HepG2 (cell line): ENCODE measurements at regions not wholly inside any gene's neighbourhood (a gene's known extent, or its start where the extent isn't known, plus 50 kb on each side); places are given as distances from the start of the nearest gene placed in this dataset.

Experiments
- ATAC-seq: fragments of 200-7000 bp; cut with Tn5 transposase; 3 replicates; pipeline ENCODE4 v1.9.1; 2020; ENCODE audit warnings: mild to moderate bottlenecking, moderate library complexity
- BruUV-seq: library from RNA; stranded (reverse); fragments of 400-500 nt; replicated peaks from 2 replicates; lab custom pipeline; 2021; lab: Mats Ljungman, UMichigan
- CTCF ChIA-PET: fragments of 300-600 bp; formaldehyde crosslinking; extraction: SDS; loops from one replicate; lab custom pipeline; 2021; ENCODE audit warnings: low total read pairs, inconsistent platforms, low intra/inter-chr PET ratio; lab: Yijun Ruan, JAX
- POLR2A ChIA-PET: fragments of 350-600 bp; sonication (Branson Sonifier 250); formaldehyde crosslinking; loops from one replicate; lab custom pipeline; 2020; ENCODE audit warnings: antibody characterized with exemption, inconsistent platforms; lab: Yijun Ruan, JAX
- DNase-seq: peaks from one replicate; pipeline ENCODE4 v3.0.0-alpha.2; 2015; ENCODE audit warnings: low spot score
- FAIRE-seq: peaks from 3 replicates; lab custom pipeline; 2011; peaks lifted over from hg19 to GRCh38; lab: Jason Lieb, UNC
- H2AFZ ChIP-seq: one replicate; pipeline ENCODE4 v1.6.1; 2011; ENCODE audit warnings: low read length, inconsistent platforms
- H3K27ac ChIP-seq: fragments of 300-600 bp; 3 replicates; pipeline ENCODE4 v1.8.0; 2011; ENCODE audit warnings: mixed run types, mild to moderate bottlenecking, mixed read lengths, low read length, inconsistent platforms; ENCODE audit not compliant: insufficient read depth; ENCODE audit errors: extremely low read length
- H3K27me3 ChIP-seq, 2 experiments: fragments of 200-600 bp in 1 of 2; 2 replicates in 1 of 2; 3 replicates in 1 of 2; pipeline versions ENCODE4 v1.6.0 to v1.8.0; 2011; ENCODE audit warnings: low read length in 2 of 2, mild to moderate bottlenecking in 2 of 2, moderate library complexity in 2 of 2, inconsistent platforms in 1 of 2; ENCODE audit not compliant: insufficient read depth in 2 of 2, control insufficient read depth in 1 of 2
- H3K36me3 ChIP-seq, 2 experiments: fragments of 200-600 bp in 1 of 2; replicated peaks in 1 of 2; 2 replicates in 1 of 2; 3 replicates in 1 of 2; pipeline versions ENCODE4 v1.5.1 to v1.8.0; 2011; ENCODE audit warnings: low read length in 2 of 2, inconsistent platforms in 1 of 2; ENCODE audit not compliant: insufficient read depth in 2 of 2, control insufficient read depth in 1 of 2
- H3K4me1 ChIP-seq: 2 replicates; pipeline ENCODE4 v1.5.1; 2012; ENCODE audit warnings: low read length, inconsistent platforms; ENCODE audit not compliant: insufficient read depth
- H3K4me2 ChIP-seq: 2 replicates; pipeline ENCODE4 v1.6.0; 2011; ENCODE audit warnings: low read depth, low read length, inconsistent platforms
- H3K4me3 ChIP-seq, 3 experiments: fragments of 200-600 bp in 1 of 3; sonication (generic), shearing (Covaris generic) in 1 of 3; replicated peaks in 1 of 3; 2 replicates each; pipeline ENCODE4 v1.5.1; 2011 to 2016; ENCODE audit warnings: low read length in 3 of 3, inconsistent platforms in 2 of 3, low read depth in 2 of 3, mild to moderate bottlenecking in 2 of 3, control low read depth in 1 of 3, mixed read lengths in 1 of 3; ENCODE audit not compliant: insufficient read depth in 1 of 3
- H3K79me2 ChIP-seq: one replicate; pipeline ENCODE4 v1.6.1; 2011; ENCODE audit warnings: low read length, inconsistent platforms; ENCODE audit not compliant: insufficient read depth
- H3K9ac ChIP-seq: 2 replicates; pipeline ENCODE4 v1.6.0; 2011; ENCODE audit warnings: mild to moderate bottlenecking, low read depth, low read length, inconsistent platforms; ENCODE audit not compliant: insufficient read depth
- H3K9me3 ChIP-seq: 2 replicates; pipeline ENCODE4 v1.5.1; 2012; ENCODE audit warnings: mild to moderate bottlenecking, low read length
- H4K20me1 ChIP-seq: 2 replicates; pipeline ENCODE4 v1.6.0; 2011; ENCODE audit warnings: inconsistent platforms, mild to moderate bottlenecking, low read length, moderate library complexity; ENCODE audit not compliant: insufficient read depth
- CREB1 ChIP-seq, 2 experiments: fragments of 450-650 bp in 1 of 2; IDR thresholded peaks; 2 replicates each; pipeline ENCODE4 v1.6.1; 2016 to 2017; ENCODE audit warnings: control low read depth in 1 of 2, mild to moderate bottlenecking in 1 of 2, missing compliant biosample characterization in 1 of 2, missing genetic modification characterization in 1 of 2
- EHMT2 ChIP-seq: fragments of 200-600 bp; sonication (generic); IDR thresholded peaks from 2 replicates; pipeline ENCODE4 v1.7.0; 2017; ENCODE audit warnings: antibody characterized with exemption, low read depth, low read length, borderline replicate concordance
- FOXA3 ChIP-seq: IDR thresholded peaks from 2 replicates; pipeline ENCODE4 v1.6.1; 2016; ENCODE audit warnings: missing genetic modification reagents, missing compliant biosample characterization
- JUNB ChIP-seq: sonication (generic); formaldehyde crosslinking; IDR thresholded peaks from 2 replicates; pipeline ENCODE4 v1.8.0; 2022; ENCODE audit warnings: missing genetic modification reagents, mild to moderate bottlenecking, borderline replicate concordance
- MAFF ChIP-seq: IDR thresholded peaks from 2 replicates; pipeline ENCODE4 v1.6.1; 2011; ENCODE audit warnings: low read depth, low read length, improper control_type of control experiment
- MAFK ChIP-seq, 2 experiments: IDR thresholded peaks in 1 of 2; conservative IDR thresholded peaks in 1 of 2; 2 replicates each; pipeline ENCODE4 v1.6.1; 2011; ENCODE audit warnings: improper control_type of control experiment in 2 of 2, low read length in 2 of 2
- NR3C1 ChIP-seq: sonication (generic); formaldehyde crosslinking; IDR thresholded peaks from 2 replicates; pipeline ENCODE4 v1.4.0; 2020; ENCODE audit warnings: missing genetic modification reagents
- RCOR2 ChIP-seq: IDR thresholded peaks from 2 replicates; pipeline ENCODE4 v1.6.1; 2016; ENCODE audit warnings: missing biosample characterization, missing genetic modification reagents
- SALL1 ChIP-seq: sonication (generic); formaldehyde crosslinking; IDR thresholded peaks from 2 replicates; pipeline ENCODE4 v1.8.0; 2022; ENCODE audit warnings: mild to moderate bottlenecking, missing genetic modification reagents
- XRCC5 ChIP-seq: fragments of 200-400 bp; formaldehyde crosslinking; optimal IDR thresholded peaks from 2 replicates; pipeline ENCODE3; 2017; ENCODE audit warnings: mild to moderate bottlenecking, low read length
- ZMYM4 ChIP-seq: sonication (generic); formaldehyde crosslinking; IDR thresholded peaks from 2 replicates; pipeline ENCODE4 v1.8.1; 2023; ENCODE audit warnings: mild to moderate bottlenecking, missing genetic modification reagents
- ZNF256 ChIP-seq: sonication (generic); formaldehyde crosslinking; conservative IDR thresholded peaks from 2 replicates; pipeline ENCODE4 v1.4.0; 2020; ENCODE audit warnings: missing genetic modification reagents
- WGBS: methylation state at CpG from one replicate; pipeline ENCODE4 v1.1.6; 2017; ENCODE audit warnings: low lambda C conversion rate; 5-methylcytosine and 5-hydroxymethylcytosine counted together
- in situ Hi-C: cut with HindIII; loops from 2 replicates; pipeline ENCODE4 v1.10.0; 2017; ENCODE audit warnings: low pct_unique_long_range_greater_than_20kb; ENCODE audit not compliant: extremely low pct_ligation_motif_present
- intact Hi-C: fragments of 100-400 bp; cut with micrococcal nuclease; formaldehyde crosslinking; loops from one replicate; pipeline ENCODE4 v1.10.0; 2022; ENCODE audit not compliant: unreplicated experiment
- TF ChIP-seq, protein P1 (sequence below): sonication (generic); formaldehyde crosslinking; IDR thresholded peaks from 2 replicates; pipeline ENCODE4 v1.4.0; 2020; ENCODE audit warnings: missing genetic modification reagents
- TF ChIP-seq, protein P2 (sequence below): sonication (generic); formaldehyde crosslinking; IDR thresholded peaks from 2 replicates; pipeline ENCODE4 v1.5.0; 2020; ENCODE audit warnings: mild to moderate bottlenecking, missing genetic modification reagents, borderline replicate concordance

DNA sequence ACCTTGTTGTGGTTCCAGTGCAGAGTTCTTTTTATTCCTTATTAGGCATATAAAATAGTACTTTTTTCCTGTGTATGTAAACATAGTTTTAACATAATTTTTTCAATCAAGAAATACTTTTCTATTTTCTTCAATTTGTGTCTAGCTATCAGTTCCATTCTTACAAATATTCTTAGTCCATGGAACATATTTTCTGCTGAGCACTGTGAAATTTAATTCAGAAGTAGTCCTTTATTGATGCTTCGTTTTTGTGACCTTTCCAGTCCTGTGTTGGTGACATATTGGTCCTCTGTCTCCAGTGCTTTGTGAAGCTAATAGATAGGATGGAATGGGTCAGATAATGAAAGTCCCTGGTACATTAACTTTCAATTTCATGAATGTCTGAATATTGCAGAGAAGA is 325.1 kb downstream of the SAMD5 start:
- Histone ChIP-seq H2AFZ (no peak overlapping the region), H3K4me1 (no peaks in the 10 kb centered on the region), H3K27me3 (no peaks in the 10 kb centered on the region), H3K4me2 (no peak overlapping the region), H3K79me2 (no peaks in the 10 kb centered on the region), H3K4me3 (no peak overlapping the region), H4K20me1 (no peaks in the 10 kb centered on the region), H3K36me3 (no peaks in the 10 kb centered on the region), H3K9ac (no peak overlapping the region), H3K9me3 (no peaks in the 10 kb centered on the region), H3K27ac (no peak overlapping the region)
- BruUV-seq: no TSS peak
- ChIA-PET POLR2A (no interaction called here), CTCF (no interaction called here)
- in situ Hi-C loops (no loop called here), intact Hi-C loops (no loop called here)
- no peak for ATAC-seq
- no peak for TF ChIP-seq ZMYM4 (CRISPR knock-in tag)
- peak; percentile 62; the same call in 1 of the 2 replicates for TF ChIP-seq MAFF
- peak; percentile 66 to 82 for TF ChIP-seq MAFK (conservative IDR thresholded peaks at IDR 0.05 in 1 of 2, IDR thresholded peaks at IDR 0.05 in 1 of 2; ENCODE audit: low read length in 2 of 2)
- TF ChIP-seq, protein P1, sequence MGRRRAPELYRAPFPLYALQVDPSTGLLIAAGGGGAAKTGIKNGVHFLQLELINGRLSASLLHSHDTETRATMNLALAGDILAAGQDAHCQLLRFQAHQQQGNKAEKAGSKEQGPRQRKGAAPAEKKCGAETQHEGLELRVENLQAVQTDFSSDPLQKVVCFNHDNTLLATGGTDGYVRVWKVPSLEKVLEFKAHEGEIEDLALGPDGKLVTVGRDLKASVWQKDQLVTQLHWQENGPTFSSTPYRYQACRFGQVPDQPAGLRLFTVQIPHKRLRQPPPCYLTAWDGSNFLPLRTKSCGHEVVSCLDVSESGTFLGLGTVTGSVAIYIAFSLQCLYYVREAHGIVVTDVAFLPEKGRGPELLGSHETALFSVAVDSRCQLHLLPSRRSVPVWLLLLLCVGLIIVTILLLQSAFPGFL (CRISPR knock-in tag): no peak
- no peak for DNase-seq
- WGBS: 29% methylated on average over 1 of the region's 1 CpG
- no peak for FAIRE-seq

DNA sequence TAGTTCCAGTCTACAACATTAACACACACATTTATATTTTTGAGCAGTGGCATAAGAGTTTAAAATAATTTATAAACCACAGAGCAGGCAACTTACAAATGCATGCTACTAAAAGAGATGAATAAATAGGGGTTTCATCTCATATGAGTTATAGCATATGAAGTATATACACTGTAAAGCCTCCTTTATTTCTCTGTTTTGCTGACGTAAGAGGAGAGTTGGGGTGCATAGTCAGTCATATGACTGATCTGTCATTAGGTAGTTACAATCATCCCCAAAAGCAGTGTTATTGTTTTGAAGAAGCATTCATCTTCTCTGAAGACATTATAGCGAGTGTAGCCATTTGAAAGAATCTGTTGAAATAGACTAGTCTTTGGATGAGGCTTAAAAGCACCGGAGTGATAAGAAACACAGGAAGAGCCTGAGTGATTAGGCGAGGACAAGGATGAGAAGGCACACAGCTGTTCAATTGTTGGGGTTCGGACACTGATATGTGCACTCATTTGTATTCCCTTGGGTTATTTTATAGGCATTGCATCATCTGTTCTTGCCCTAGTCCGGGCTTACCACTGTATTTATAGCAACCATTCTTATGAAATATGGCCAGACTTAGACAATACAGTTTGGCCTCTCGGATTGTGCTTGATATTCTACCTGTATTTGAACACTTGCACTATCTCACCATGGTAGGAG is 325.7 kb downstream of the SAMD5 start:
- no peaks in the 10 kb centered on the region for H3K4me1 ChIP-seq
- intact Hi-C loops (no loop called here), in situ Hi-C loops (no loop called here)
- ChIA-PET CTCF (no interaction called here), POLR2A (no interaction called here)
- WGBS: 46% methylated on average over 7 of the region's 7 CpGs
- no peaks in the 10 kb centered on the region for H3K9me3 ChIP-seq
- FAIRE-seq (no peak), ATAC-seq (no peak), DNase-seq (no peak)
- no peak overlapping the region for H2AFZ ChIP-seq
- H3K27ac ChIP-seq: no peak overlapping the region
- H3K27me3 ChIP-seq: no peaks in the 10 kb centered on the region
- no peaks in the 10 kb centered on the region for H3K36me3 ChIP-seq
- no TSS peak for BruUV-seq
- H3K9ac ChIP-seq: no peak overlapping the region
- no peak overlapping the region for H3K4me3 ChIP-seq
- H3K4me2 ChIP-seq: no peak overlapping the region
- H3K79me2 ChIP-seq: no peaks in the 10 kb centered on the region
- no peaks in the 10 kb centered on the region for H4K20me1 ChIP-seq
- TF ChIP-seq SALL1 (CRISPR knock-in tag) (no peak), NR3C1 (CRISPR knock-in tag) (no peak), ZNF256 (CRISPR knock-in tag) (no peak), RCOR2 (CRISPR knock-in tag) (no peak), CREB1 (IDR thresholded peaks at IDR 0.05) (peak; percentile 51), CREB1 (CRISPR knock-in tag; IDR thresholded peaks at IDR 0.05) (no peak), EHMT2 (no peak), FOXA3 (CRISPR knock-in tag) (no peak), XRCC5 (no peak), JUNB (CRISPR knock-in tag) (no peak)
- TF ChIP-seq, protein P2, sequence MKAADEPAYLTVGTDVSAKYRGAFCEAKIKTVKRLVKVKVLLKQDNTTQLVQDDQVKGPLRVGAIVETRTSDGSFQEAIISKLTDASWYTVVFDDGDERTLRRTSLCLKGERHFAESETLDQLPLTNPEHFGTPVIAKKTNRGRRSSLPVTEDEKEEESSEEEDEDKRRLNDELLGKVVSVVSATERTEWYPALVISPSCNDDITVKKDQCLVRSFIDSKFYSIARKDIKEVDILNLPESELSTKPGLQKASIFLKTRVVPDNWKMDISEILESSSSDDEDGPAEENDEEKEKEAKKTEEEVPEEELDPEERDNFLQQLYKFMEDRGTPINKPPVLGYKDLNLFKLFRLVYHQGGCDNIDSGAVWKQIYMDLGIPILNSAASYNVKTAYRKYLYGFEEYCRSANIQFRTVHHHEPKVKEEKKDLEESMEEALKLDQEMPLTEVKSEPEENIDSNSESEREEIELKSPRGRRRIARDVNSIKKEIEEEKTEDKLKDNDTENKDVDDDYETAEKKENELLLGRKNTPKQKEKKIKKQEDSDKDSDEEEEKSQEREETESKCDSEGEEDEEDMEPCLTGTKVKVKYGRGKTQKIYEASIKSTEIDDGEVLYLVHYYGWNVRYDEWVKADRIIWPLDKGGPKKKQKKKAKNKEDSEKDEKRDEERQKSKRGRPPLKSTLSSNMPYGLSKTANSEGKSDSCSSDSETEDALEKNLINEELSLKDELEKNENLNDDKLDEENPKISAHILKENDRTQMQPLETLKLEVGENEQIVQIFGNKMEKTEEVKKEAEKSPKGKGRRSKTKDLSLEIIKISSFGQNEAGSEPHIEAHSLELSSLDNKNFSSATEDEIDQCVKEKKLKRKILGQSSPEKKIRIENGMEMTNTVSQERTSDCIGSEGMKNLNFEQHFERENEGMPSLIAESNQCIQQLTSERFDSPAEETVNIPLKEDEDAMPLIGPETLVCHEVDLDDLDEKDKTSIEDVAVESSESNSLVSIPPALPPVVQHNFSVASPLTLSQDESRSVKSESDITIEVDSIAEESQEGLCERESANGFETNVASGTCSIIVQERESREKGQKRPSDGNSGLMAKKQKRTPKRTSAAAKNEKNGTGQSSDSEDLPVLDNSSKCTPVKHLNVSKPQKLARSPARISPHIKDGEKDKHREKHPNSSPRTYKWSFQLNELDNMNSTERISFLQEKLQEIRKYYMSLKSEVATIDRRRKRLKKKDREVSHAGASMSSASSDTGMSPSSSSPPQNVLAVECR (CRISPR knock-in tag): no peak
